Activated T-helper 1 cell treated with Interleukin-2 at 50 U/mL for 16 hours (primary cell): ENCODE measurements at regions not wholly inside any gene's neighbourhood (a gene's known extent, or its start where the extent isn't known, plus 50 kb on each side); places are given as distances from the start of the nearest gene placed in this dataset.
"Not testable (repeated sequence)": the region's sequence is repeated elsewhere in the genome, so short reads cannot be mapped to it uniquely, and the experiment has no call there.

Experiments
- DNase-seq: peaks from one replicate; pipeline ENCODE4 v3.0.0-alpha.2; 2020; ENCODE audit warnings: low read depth

DNA sequence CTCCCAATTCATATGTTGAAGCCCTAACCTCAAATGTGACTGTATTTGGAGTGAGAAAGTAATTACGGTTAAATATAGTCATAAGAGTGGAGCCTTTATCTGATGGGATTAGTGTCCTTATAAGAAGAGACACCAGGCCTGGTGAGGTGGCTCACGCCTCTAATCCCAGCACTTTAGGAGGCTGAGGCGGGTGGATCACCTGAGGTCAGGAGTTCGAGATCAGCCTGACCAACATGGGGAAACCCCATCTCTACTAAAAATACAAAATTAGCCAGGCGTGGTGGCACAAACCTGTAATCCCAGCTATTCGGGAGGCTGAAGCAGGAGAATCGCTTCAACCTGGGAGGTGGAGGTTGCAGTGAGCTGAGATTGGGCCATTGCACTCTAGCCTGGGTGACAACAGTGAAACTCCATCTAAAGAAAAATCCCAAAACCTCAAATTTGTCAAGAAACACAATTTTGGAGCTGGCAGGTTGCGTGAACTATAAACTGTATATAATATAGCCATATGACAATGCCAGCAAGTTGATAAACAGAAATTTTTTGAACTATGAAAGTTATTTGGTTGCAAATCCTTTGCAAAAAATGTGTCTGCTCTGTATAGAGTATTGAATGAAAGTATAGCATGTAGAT lies 125.6 kb upstream of the ZNF217 start:
- DNase-seq, result not testable (repeated sequence)

DNA sequence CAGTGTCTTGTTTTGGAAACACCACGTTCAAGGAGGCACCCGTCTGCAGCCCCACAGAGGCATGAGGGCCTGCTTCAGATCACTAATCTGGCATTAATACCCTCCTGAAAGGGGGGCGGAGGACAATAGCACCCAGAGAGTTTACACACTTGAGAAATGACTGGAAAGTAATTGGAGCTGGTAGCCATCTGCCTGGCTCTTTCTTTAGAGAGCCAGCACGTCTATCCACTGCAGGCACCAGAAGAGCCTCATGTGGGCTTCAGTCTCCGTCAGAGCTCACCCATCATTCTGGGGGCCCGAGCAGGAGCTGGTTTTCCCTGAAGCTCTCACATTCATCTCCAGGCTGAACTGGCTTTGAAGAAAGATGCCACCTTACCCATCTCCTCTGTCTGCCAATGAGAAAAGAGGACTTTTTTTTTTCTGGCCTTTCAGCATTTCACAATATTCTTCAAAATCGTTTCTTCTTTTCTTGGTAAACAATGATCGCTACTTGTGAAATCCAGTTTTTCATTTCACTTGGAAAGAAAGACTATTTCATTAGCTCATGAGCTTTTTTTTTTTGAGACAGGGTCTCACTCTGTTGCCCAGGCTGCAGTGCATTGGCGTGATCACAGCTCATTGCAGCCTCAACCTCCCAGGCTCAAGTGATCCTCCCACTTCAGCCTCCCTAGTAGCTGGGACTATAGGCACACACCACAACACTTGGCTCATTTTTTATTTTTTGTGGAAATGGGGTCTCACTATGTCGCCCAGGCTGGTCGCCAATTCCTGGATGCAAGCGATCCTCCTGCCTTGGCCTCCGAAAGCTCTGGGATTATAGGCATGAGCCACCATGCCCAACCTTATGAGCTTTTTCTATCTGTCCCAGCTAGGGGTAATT lies 124.7 kb upstream of the ZNF217 start:
- DNase-seq, result no peak

DNA sequence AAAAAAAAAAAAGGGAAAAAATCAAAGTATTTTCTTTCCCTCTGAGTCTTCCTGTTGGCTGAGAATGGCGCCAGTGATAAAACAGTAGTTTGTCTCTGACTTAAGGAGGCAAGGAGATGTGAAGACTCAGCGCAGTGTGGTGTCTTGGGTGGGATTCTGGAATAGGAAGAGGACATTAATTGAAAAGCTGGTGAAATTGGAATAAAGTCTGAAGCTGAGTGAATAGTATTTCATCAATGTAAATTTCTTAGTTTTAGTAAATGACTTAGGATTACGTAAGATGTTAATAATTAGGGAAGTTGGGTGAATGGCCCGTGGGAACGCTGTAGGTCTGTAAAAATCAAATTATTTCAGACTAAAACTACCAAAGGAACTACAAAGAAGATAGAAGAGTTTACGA lies 122.8 kb upstream of the ZNF217 start:
- DNase-seq, result no peak

DNA sequence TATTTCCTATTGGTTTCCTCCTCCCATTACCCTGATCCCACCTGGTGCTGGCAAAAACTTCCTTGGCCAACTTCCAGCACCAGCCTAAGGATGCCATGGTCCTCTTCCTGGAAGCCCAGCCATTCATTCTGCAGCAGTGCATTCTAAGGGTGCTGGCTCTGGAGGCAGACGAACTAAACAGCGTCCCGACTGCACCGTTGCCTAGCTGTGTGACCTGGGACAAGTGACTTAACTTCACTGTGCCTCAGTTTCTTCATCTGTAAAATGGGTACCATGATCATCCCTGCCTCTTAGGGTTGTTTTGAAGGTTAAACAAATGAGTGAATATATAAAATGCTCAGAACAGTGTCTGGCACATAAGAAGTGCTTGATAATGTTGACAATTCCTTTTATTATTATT lies 120.9 kb upstream of the ZNF217 start:
- no peak for DNase-seq

DNA sequence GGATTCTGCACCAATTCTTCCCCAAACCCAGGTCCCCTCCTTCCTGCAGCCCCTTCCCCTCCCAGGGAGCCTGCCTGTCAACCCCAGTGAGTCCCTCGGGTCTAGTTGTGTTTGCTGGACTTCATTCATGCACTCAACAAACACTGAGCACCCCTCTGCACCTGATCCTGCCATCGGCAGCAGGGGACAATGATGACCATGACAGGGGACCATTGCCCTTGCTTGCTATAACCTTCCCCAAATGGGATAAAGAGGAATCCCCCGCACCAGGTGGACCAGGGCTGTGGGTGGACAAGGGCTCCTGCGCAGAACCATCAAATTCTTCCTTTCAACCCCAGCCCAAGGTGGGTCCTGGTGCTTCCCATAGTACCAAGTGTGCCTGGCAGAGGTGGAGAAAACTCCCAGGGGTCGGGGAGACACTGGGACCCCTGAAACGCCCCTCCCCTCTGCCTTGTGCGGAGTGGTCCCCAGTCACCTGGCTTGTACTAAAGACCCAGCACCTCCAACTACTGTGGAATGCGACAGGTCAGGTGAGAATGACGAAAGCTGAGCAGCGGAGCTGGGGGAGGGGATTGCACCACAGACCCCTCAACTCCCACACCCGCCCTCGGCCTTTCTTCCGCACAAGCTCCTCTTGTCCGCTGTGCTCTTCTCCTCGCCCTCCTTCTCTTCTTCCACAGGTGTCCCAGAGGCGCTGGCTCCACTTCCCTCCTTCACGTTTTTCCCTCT lies 119.9 kb upstream of the ZNF217 start:
- DNase-seq, result no peak

DNA sequence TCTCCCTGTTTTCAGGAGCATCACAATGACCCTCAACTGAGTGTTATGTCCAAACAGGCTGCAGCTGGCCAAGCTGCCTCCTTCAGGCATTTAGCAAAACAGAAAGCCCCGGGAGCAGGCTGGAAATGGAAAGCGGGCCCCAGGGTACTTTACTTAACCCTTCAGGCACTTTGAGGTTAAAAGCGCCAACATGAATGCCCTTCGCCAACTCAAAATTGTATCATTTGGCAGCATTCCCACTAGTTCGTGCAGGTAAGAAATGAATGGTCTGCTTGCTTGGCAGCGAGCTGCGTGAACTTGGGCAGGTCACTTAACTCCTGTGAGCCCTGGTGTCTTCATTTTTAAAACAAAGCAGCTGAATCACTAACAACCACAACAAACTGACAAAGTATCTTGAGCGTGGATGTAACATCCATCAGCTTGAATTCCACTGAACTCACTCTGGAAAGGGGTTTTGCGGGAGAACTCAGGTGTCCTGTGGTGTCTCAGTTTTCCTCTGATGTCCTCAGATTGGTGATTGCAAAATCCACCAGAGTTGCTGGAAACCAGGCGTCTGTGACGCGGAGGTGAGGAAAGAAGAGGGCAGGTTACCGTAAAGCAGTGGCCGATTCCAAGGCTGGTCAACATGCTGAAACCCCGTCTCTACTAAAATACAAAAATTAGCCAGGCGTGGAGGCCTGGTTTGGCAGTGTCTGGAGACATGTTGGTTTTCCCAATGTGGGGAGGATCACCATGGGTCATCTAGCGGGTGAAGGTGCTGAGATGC lies 118.8 kb upstream of the ZNF217 start:
- no peak for DNase-seq

DNA sequence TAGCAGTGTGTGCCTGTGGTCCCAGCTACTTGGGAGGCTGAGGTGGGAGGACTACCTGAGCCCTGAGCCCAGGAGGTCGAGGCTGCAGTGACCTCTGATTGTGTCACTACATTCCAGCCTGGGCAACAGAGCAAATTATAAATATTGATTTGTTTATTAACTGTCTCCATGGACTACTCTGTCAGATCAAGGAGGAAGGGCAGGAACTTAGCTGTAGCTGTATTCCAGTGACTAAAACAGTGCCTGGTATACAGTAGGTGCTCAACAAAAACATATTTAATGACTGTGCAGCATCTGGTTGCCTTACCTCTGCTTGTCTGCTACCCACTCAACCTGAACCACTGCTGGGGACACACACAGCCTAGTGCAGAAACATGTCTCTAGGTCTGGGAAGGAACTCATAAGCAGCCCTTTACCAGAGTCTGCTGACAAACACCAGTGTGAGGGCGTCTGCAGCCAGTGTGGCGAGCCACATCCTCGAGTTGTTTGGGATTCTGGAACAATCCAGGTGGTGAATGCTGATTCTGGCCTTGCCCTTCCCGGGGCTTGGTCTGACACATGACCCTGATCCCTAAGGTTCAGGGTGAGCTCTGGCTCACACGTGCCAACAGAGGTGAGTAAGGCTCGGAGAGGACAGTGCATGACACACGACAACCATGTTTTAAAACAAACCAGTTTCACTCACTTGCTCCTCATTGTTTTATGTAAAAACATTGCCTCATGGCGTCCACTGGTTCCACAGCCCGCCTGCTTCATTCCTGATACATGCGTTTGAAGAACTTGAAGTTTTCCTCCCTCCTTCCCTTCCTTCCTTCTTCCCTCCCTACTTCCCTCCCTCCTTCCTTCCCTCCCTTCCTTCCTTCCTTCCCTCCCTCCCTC lies 117.9 kb upstream of the ZNF217 start:
- DNase-seq, result no peak

DNA sequence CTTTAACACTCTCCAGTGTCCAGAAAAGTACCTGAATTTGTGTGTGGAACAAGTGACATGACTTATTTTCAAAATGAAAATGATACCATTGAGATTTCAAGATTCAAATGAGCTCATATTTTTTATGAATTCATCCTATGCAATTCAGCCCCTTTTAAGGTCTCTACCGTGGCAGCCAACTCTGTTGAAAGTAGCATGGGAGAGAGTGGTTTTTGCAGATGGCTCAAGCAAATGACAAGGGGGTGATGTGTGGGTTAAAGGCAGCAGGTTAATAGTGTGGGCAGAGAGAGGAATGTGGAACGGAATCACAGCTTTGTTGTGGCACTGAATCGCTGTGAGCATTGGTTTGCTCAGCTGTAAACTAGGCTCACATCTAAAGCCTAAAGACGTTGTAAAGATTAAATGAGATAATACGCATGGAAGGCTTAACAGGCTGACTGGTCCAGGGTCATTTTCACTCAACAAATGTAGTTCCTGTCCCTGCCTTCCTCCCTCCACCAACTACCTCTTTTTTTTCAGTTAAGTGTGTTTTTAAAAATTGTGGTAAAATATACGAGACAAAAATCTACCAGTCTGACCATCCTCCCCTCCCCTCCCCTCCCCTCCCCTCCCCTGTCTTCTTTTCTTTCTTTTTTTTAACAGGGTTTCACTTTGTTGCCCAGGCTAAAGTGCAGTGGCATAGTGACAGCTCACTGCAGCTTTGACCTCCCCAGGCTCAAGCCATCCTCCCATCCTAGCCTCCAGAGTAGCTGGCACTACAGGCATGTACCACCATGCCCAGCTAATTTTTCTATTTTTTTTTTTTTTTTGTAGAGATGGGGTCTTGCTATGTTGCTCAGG lies 114.7 kb upstream of the ZNF217 start:
- no peak for DNase-seq

DNA sequence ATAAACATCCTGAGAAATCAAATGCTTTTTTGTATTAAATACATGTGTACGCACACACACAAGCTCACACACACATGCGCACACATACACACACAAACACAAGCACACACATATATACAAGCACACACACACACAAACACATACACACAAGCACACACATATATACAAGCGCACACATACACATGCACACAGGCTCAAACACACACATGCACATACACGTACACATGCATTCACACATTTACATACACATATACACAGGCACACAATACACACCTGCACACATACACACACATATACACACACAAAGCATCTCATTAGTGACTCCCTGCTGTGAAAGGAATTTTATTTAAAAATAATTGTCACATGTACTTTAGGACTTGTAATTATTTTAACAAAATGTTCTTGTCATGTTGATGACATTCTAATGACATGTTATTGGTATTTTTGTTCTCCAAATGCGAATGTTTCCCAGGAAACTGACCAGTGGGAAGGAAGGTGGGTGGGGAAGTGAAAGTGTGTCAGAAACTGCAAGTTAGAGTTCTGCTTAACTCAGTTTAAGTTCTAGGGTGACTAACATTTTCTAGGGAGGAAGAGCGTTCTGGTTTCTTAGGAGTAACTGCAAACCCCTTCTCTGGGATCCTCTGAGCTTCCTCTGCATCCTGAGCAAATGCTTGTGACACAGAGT lies 113.9 kb upstream of the ZNF217 start:
- DNase-seq, result no peak

DNA sequence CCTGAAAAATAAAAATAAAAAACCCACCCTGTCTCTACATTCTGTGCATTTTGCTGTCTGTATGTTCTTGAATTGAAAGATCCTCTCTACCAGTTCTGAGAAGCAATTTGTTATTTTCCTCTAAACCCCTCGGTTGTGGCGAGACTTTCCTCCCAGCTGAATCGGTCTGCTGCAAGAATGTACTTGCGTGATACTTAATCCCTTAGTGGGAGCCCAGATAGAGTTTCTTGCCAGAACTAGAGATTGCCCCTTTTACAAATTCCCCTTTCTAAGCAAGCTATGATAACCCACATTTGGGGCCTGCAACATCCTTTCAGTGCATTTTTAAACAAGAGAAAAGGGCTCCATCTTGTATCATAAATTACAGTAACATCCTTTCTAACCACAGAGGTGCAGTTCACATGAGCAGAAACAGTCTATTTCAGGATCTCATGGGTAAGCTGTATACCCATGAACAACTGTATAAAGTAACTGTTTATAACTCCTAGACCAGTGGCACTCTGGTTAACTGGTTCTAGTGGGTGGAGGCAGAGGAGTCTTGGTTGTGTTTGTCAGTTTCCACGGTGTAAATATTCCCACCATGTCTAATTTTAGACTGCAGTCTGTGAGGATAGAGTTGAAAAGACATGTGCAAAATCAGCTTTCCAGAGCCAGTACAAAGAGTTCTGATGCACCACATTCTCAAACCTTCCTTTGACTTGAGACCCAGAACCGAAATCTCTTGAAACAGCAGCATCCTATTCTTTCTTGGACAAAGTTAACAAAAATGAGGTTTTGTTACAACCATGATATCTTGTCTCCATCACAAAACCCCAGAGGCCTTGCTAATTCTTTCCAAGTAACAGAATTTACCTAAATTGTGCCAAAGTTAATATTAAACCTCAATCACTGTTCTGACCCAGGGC lies 113.1 kb upstream of the ZNF217 start:
- no peak for DNase-seq

DNA sequence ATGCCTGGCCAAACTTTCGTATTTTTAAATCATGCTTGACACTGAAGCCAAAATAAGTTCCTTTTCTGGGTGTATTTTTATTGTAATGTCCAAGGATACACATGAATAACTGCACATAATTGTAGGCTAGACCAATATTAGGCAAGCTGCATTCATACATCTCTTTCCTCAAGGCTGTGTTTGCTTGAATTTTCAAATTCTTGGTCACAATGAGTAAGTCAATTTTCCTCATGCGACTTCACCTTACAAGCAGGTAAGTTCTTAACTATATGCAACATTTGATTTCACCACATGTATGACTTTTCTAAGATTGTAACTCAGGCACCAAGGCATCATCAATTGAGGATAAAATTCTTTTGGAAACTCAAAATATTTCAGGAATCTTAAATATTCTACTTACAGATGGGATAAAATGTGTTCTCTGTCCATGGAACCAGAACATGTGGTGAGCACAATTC lies 112.4 kb upstream of the ZNF217 start:
- DNase-seq, result no peak

DNA sequence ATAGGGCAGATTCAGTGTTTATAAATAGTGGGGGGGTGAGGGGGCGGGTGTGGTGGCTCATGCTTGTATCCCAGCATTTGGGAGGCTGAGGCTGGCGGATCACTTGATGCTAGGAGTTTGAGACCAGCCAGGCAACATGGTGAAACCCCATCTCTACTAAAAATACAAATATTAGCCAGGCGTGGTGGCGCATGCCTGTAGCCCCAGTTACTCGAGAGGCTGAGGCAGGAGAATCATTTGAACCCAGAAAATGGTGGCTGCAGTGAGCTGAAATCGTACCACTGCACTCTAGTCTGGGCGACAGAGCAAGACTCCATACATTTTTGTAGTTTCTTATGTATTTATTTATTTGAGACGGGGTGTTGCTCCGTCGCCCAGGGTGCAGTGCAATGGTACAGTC lies 109.0 kb upstream of the ZNF217 start:
- no peak for DNase-seq

DNA sequence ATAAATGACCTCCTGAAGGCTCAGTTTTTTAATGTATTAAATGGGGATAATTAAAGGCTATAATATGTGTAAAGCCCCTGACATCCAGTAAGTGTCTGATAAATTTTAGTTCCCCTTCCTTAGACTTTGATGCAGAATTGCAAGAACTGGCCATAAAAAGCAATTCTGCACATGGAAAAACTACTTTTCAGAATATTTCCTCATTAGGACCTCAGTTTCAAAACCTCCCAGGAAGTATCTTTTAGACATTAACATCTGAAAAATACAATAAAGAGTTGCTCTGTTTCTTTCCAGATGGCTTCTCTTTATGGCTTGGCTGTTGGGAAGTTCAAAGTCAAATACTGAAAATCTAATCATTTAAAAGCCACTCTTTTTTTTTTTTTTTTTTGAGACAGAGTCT lies 106.3 kb upstream of the ZNF217 start:
- no peak for DNase-seq

DNA sequence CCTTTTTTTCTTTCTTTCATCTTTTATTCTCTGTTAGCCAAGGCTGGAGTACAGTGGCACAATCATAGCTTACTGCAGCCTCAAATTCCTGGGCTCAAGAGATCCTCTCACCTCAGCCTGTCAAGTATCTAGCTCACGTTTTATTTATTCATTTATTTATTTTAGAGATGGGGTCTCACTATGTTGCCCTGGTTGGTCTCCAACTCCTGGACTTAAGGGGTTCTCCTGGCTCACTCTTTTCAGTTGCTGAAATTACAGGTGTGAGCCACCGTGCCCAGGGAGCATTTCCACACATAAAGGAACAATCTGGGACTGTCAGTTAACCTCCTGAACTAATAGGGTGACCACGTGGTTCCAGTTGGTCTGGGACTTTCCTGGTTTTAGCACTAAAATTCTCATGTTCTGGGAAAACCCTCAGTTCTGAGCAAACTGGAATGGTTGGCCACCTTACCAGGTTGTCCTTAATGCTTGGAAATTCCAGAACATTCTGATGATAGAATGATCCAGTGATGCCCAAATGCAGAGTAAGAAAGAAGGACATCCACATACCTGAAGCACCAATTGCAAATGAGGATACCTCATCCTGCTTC lies 105.5 kb upstream of the ZNF217 start:
- no peak for DNase-seq

DNA sequence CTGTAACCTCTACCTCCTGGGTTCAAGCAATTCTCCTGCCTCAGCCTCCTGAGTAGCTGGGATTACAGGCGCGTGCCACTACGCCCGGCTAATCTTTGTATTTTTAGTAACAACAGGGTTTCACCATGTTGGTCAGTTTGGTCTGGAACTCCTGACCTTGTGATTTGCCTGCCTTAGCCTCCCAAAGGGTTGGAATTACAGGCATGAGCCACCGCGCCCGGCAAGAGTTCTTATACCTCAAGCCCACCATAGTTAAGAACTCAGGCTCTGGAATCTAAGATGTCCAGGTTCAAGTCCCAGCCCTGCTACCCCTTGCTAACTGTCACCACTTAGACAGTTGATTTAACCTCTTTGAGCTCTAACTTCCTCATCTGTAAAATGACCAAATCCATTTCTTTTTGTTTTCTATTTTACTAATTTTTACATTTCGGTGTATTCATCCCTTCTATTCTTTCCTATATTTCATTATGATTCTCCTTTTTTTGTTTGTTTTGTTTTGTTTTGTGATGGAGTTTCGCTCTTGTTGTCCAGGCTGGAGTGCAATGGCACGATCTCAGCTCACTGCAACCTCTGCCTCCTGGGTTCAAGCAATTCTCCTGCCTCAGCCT lies 104.8 kb upstream of the ZNF217 start:
- no peak for DNase-seq

DNA sequence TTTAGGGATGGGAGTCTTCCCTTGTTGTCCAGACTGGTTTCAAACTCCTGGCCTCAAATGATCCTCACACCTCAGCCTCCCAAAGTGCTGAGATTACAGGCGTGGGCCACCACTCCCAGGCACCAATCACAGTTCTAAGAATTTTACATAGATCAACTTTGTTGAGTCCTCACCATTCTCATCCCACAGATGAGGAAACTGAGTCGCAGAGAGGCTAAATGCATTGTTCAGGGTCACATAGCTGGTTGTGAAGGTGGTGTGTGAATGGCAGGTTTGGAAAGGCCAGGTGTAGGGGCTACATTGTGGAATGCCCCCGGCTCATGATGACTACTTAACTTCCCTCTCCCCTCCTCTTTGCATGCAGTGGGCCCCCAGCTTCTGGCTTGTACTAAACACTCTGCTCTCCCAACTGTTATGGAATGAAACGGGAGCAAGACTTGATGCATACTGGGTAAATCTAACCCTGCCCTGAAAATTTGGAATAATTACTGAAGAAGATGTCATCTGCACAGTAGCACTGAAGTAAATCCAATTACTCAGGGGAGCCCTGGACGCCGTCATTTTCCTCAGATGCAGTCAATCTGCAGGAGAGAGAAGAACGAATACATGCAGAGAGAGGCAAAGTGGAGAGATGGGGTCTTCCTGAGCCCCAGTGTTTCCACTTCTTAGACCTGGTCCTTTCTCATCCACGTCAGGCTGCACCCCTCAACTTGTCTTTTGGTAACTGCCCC lies 102.3 kb upstream of the ZNF217 start:
- DNase-seq, result no peak

DNA sequence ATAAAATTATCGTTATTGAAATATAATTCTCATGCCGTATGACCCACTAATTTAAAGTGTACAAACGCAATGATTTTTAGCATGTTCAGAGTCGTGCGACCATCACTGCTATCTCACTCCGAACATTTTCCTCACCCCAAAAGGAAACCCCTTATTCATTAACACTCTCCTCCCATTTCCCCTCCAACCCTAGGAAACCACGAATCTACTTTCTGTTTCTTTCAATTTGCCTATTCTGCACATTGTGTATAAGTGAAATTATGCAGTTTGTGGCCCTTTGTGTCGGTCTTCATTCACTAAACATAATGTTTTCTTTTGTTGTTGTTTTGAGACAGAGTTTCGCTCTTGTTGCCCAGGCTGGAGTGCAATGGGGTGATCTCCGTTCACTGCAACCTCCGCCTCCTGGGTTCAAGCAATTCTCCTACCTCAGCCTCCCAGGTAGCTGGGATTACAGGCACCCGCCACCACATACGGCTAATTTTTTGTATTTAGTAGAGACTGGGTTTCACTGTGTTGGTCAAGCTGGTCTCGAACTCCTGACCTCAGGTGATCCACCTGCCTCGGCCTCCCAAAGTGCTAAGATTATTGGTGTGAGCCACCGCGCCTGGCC lies 99.7 kb upstream of the ZNF217 start:
- DNase-seq, result no peak
